HK-2 (cell line): ENCODE measurements at regions not wholly inside any gene's neighbourhood (a gene's known extent, or its start where the extent isn't known, plus 50 kb on each side); places are given as distances from the start of the nearest gene placed in this dataset.

Source experiments
- DNase-seq: peaks from one replicate; pipeline ENCODE4 v3.0.0-alpha.2; 2018; ENCODE audit not compliant: unreplicated experiment

- DNase-seq: no peak
Measured at GRCh38 chrX:30161043-30161442, 54.3 kb upstream of the MAGEB2 start.
